HepG2 (cell line): ENCODE measurements at regions not wholly inside any gene's neighbourhood (a gene's known extent, or its start where the extent isn't known, plus 50 kb on each side); places are given as distances from the start of the nearest gene placed in this dataset.

Experiments used
- FOSL1 ChIP-seq: sonication (generic); formaldehyde crosslinking; IDR thresholded peaks from 2 replicates; pipeline ENCODE4 v1.9.0; 2021; ENCODE audit warnings: missing genetic modification reagents, borderline replicate concordance
- HDAC2 ChIP-seq: sonication (generic); formaldehyde crosslinking; IDR thresholded peaks from 2 replicates; pipeline ENCODE4 v1.4.0; 2020; ENCODE audit warnings: missing genetic modification reagents
- JUND ChIP-seq: sonication (generic); formaldehyde crosslinking; IDR thresholded peaks from 2 replicates; pipeline ENCODE4 v1.8.0; 2022; ENCODE audit warnings: mild to moderate bottlenecking, missing genetic modification reagents
- POLR2A ChIP-seq, 2 experiments: IDR thresholded peaks; 2 replicates each; pipeline ENCODE4 v1.6.1; 2011; ENCODE audit warnings: low read depth in 2 of 2, low read length in 2 of 2, mild to moderate bottlenecking in 1 of 2, moderate library complexity in 1 of 2; ENCODE audit not compliant: insufficient read depth in 1 of 2
- ZNF431 ChIP-seq: sonication (generic); formaldehyde crosslinking; IDR thresholded peaks from 2 replicates; pipeline ENCODE4 v1.9.0; 2022; ENCODE audit warnings: missing genetic modification reagents, low read depth, mild to moderate bottlenecking, borderline replicate concordance
- TF ChIP-seq, protein P1 (sequence below): IDR thresholded peaks from 2 replicates; pipeline ENCODE4 v1.6.1; 2016; ENCODE audit warnings: missing biosample characterization, missing genetic modification reagents, low read depth
- TF ChIP-seq, protein P2 (sequence below): IDR thresholded peaks from 2 replicates; pipeline ENCODE4 v1.6.1; 2016; ENCODE audit warnings: missing compliant biosample characterization, missing genetic modification reagents, borderline replicate concordance

DNA sequence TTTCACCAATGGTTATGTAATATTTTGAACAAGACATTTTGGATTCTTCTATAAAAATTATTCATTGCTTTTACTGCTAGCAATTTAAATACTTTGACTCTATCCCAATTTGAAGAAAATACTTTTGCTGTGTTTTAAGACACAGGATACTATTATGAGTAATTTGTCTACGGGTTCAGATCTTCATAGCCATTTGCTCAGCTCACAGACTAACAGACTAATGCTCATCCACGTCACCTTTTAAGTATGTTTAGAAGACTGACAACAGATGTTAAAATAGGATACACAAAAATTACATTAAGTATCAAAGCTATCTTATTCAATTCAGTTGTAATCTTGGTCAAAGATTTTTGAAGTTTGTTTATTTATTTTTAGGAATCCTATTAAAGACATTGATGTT lies 251.3 kb upstream of the CHRM2 start:
- TF ChIP-seq, protein P1, sequence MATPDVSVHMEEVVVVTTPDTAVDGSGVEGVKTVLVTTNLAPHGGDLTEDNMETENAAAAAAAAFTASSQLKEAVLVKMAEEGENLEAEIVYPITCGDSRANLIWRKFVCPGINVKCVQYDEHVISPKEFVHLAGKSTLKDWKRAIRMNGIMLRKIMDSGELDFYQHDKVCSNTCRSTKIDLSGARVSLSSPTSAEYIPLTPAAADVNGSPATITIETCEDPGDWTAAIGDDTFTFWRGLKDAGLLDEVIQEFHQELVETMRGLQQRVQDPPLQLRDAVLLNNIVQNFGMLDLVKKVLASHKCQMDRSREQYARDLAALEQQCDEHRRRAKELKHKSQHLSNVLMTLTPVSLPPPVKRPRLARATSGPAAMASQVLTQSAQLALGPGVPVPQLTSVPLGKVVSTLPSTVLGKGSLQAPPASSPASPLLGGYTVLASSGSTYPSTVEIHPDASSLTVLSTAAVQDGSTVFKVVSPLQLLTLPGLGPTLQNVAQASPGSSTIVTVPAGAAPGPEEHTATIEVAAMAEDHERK = no peak
- no peak for TF ChIP-seq ZNF431
- no peak for TF ChIP-seq FOSL1 (CRISPR knock-in tag)
- TF ChIP-seq HDAC2 (CRISPR knock-in tag) = no peak
- TF ChIP-seq, protein P2, sequence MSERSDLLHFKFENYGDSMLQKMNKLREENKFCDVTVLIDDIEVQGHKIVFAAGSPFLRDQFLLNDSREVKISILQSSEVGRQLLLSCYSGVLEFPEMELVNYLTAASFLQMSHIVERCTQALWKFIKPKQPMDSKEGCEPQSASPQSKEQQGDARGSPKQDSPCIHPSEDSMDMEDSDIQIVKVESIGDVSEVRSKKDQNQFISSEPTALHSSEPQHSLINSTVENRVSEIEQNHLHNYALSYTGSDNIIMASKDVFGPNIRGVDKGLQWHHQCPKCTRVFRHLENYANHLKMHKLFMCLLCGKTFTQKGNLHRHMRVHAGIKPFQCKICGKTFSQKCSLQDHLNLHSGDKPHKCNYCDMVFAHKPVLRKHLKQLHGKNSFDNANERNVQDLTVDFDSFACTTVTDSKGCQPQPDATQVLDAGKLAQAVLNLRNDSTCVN = no peak
- TF ChIP-seq POLR2A (IDR thresholded peaks at IDR 0.05; ENCODE audit: insufficient read depth in 1 of 2, low read depth in 2 of 2, low read length in 2 of 2) = no peak
- TF ChIP-seq JUND (CRISPR knock-in tag) = no peak
